T-helper 1 cell treated with Interleukin-12 subunit alpha and Interleukin-12 subunit beta and Interleukin-4 antibody, amounts not matched to agents 30 μg/mL and 1 μg/mL, for 36 hours (primary cell): ENCODE measurements at regions not wholly inside any gene's neighbourhood (a gene's known extent, or its start where the extent isn't known, plus 50 kb on each side); places are given as distances from the start of the nearest gene placed in this dataset.
"Not testable (repeated sequence)": the region's sequence is repeated elsewhere in the genome, so short reads cannot be mapped to it uniquely, and the experiment has no call there.

Experiments
- H3K27ac Mint-ChIP-seq: one replicate; pipeline ENCODE4 v1.8.0; 2021; ENCODE audit warnings: mild to moderate bottlenecking, mixed read lengths
- H3K27me3 Mint-ChIP-seq: one replicate; pipeline ENCODE4 v1.8.0; 2021; ENCODE audit warnings: low read depth, mixed read lengths
- H3K36me3 Mint-ChIP-seq: one replicate; pipeline ENCODE4 v1.8.0; 2021; ENCODE audit warnings: low read depth, mixed read lengths
- H3K4me1 Mint-ChIP-seq: one replicate; pipeline ENCODE4 v1.8.0; 2021; ENCODE audit warnings: low read depth, mixed read lengths
- H3K4me3 Mint-ChIP-seq: one replicate; pipeline ENCODE4 v1.8.0; 2021; ENCODE audit warnings: mild to moderate bottlenecking, moderate library complexity, mixed read lengths
- H3K9me3 Mint-ChIP-seq: one replicate; pipeline ENCODE4 v1.8.0; 2021; ENCODE audit warnings: mixed read lengths

DNA sequence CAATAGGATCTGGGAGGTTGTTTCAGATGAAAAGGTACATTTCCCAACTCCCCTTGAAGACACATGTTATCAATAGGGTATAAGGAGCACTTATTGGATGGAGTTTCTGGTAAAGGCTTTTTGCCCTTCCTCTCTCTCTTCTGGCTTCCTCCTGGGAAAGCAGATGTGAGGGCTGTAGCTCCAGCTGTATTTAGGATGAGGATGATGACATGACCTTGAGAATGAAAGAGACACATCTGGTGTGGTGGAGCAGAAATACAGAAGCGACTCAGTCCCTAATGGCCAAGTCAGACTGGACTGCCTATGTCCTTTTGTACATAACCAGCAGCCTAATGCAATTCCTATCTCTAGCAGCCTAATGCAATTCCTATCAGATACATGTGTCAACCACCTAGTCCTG is 100.9 kb upstream of the NXPH2 start:
- Mint-ChIP-seq H3K4me3 (no peak overlapping the region), H3K27me3 (no peaks in the 10 kb centered on the region), H3K4me1 (no peaks in the 10 kb centered on the region), H3K27ac (no peak overlapping the region), H3K36me3 (no peaks in the 10 kb centered on the region), H3K9me3 (no peaks in the 10 kb centered on the region)

DNA sequence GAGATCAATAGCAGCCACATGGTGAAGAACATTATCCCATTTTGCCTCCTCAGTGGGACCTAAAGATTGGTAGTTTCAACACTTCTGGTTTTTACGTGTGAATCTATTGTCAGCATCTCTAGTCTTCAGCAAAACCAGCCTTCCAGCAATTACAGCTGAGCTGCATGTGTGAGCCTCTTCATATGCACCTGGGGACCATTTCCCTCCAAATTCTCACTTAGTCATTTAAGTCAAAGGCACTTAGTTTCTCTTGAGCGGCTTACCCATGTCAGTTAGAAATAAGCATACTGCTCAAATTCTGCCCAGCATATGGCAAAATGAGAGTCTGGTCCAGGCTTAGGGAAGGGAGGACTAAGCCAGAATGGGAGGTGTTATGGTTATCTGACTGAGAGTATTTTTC is 99.7 kb upstream of the NXPH2 start:
- Mint-ChIP-seq H3K9me3 (no peaks in the 10 kb centered on the region), H3K27me3 (no peaks in the 10 kb centered on the region), H3K36me3 (no peaks in the 10 kb centered on the region), H3K4me3 (no peak overlapping the region), H3K27ac (no peak overlapping the region), H3K4me1 (no peaks in the 10 kb centered on the region)

DNA sequence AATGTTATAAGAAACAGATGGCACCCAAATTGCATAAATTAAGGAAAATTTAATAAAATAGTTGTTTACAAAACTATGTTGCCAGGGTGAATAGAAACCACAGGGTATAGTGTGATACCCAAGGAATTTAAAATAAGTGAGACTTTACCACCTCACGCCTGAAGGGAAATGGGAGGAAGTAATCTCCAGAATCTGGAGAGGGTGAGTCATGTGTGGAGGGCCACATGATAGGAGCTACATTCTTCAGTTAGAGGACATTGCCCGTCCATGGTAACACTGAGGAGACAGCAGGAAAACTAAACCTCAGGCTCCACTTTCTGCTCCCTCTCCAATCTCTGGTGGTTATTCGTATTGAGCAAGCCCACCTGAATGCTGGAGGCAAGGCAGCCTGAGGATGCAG is 97.2 kb upstream of the NXPH2 start:
- Mint-ChIP-seq H3K27ac (no peak overlapping the region), H3K4me1 (no peaks in the 10 kb centered on the region), H3K36me3 (no peaks in the 10 kb centered on the region), H3K27me3 (no peaks in the 10 kb centered on the region), H3K4me3 (no peak overlapping the region), H3K9me3 (no peaks in the 10 kb centered on the region)

DNA sequence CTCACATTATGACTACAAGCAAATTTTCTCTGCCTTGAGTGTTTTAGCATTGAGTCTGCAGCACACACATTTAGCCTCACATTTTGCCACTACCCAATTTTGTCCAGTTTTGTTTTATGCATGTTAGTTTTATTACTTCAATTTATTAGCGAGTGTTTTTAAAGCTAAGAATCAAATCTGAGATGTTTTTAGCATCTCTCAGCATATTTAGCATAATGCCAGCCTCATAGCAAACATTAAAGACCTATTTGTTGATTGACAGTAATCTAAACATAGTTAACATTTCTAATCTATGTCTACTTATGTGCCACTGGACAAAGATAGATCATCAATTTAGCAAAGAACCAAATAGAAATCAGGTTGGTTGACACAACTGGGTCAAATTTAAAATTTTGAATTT is 94.1 kb upstream of the NXPH2 start:
- no peaks in the 10 kb centered on the region for H3K36me3 Mint-ChIP-seq
- no peaks in the 10 kb centered on the region for H3K27me3 Mint-ChIP-seq
- H3K4me3 Mint-ChIP-seq = no peak overlapping the region
- H3K27ac Mint-ChIP-seq = no peak overlapping the region
- H3K4me1 Mint-ChIP-seq = no peaks in the 10 kb centered on the region
- no peaks in the 10 kb centered on the region for H3K9me3 Mint-ChIP-seq

DNA sequence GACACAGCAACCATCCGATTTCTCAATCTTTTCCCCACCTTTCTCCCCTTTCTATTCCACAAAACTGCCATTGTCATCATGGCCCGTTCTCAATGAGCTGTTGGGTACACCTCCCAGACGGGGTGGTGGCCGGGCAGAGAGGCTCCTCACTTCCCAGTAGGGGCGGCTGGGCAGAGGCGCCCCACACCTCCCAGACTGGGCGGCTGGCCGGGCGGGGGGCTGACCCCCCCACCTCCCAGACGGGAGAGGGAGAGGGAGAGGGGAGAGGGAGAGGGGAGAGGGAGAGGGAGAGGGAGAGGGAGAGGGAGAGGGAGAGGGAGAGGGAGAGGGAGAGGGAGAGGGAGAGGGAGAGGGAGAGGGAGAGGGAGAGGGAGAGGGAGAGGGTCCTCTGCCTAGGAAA is 91.9 kb upstream of the NXPH2 start:
- not testable (repeated sequence) for H3K9me3 Mint-ChIP-seq, H3K27me3 Mint-ChIP-seq, H3K27ac Mint-ChIP-seq, H3K36me3 Mint-ChIP-seq, H3K4me1 Mint-ChIP-seq, H3K4me3 Mint-ChIP-seq

DNA sequence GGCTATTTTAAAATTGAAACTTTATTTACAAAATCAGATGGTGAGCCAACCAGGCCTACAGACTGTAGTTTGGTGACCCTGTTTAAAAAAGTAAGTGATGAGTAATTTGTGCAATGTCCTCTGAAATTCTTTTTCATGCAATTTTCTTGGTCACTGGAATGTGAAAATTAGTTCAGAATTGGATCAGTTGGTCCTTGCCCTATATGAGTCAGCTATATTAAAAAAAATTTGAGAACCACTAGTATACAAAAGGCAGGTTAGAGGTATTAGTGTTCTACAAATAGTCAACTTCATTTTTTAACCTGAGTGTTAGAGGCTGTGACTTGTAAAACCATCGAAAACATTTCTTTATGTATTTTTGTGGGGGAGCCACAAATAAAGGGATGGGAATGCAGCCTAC is 91.1 kb upstream of the NXPH2 start:
- Mint-ChIP-seq H3K4me1 (no peaks in the 10 kb centered on the region), H3K27ac (no peak overlapping the region), H3K9me3 (no peaks in the 10 kb centered on the region)

DNA sequence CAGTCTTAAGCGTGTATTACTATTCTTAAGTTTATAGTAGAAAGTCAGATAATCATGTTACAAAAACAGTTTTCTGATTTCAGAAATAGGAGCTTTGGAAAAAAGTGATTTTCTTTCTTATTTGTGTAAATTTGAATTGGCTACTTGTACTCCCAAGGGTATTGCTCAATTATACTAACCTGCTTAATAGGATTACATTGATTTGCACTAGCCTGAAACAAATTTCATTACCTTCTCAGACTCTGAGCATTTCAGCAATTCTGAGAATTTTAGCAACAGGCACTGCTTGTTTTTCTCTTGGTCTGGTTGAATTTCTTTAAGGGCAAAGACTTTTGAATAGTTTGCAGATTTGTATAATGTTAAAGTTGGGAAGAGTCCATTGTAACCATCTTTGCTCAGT is 87.2 kb upstream of the NXPH2 start:
- Mint-ChIP-seq H3K4me3 (no peak overlapping the region), H3K36me3 (no peaks in the 10 kb centered on the region), H3K27ac (no peak overlapping the region), H3K4me1 (no peaks in the 10 kb centered on the region), H3K9me3 (no peaks in the 10 kb centered on the region), H3K27me3 (no peaks in the 10 kb centered on the region)

More for the DNA sequence above, 91.1 kb upstream of the NXPH2 start:
- Mint-ChIP-seq H3K27me3 (no peaks in the 10 kb centered on the region), H3K36me3 (no peaks in the 10 kb centered on the region), H3K4me3 (no peak overlapping the region)

- Mint-ChIP-seq H3K36me3 (no peaks in the 10 kb centered on the region), H3K27ac (no peak overlapping the region), H3K4me3 (no peak overlapping the region), H3K27me3 (no peaks in the 10 kb centered on the region), H3K9me3 (no peaks in the 10 kb centered on the region), H3K4me1 (no peaks in the 10 kb centered on the region)
Observed at GRCh38 chr2:138866797-138867196, 86.6 kb upstream of the NXPH2 start.

GRCh38 chr2:138853761-138854160 is 73.6 kb upstream of the NXPH2 start:
- Mint-ChIP-seq H3K27ac (no peak overlapping the region), H3K36me3 (no peaks in the 10 kb centered on the region), H3K9me3 (no peaks in the 10 kb centered on the region), H3K27me3 (no peaks in the 10 kb centered on the region), H3K4me1 (no peaks in the 10 kb centered on the region), H3K4me3 (no peak overlapping the region)

- no peaks in the 10 kb centered on the region for H3K4me1 Mint-ChIP-seq
- H3K36me3 Mint-ChIP-seq = no peaks in the 10 kb centered on the region
- H3K27me3 Mint-ChIP-seq = no peaks in the 10 kb centered on the region
- no peak overlapping the region for H3K4me3 Mint-ChIP-seq
- no peaks in the 10 kb centered on the region for H3K9me3 Mint-ChIP-seq
- H3K27ac Mint-ChIP-seq = no peak overlapping the region
Observed at GRCh38 chr2:138853296-138853695, 73.1 kb upstream of the NXPH2 start.

GRCh38 chr2:138846216-138846821 is 66.1 kb upstream of the NXPH2 start:
- Mint-ChIP-seq H3K4me1 (no peaks in the 10 kb centered on the region), H3K9me3 (no peaks in the 10 kb centered on the region), H3K36me3 (no peaks in the 10 kb centered on the region), H3K4me3 (no peak overlapping the region), H3K27ac (no peak overlapping the region), H3K27me3 (no peaks in the 10 kb centered on the region)

DNA sequence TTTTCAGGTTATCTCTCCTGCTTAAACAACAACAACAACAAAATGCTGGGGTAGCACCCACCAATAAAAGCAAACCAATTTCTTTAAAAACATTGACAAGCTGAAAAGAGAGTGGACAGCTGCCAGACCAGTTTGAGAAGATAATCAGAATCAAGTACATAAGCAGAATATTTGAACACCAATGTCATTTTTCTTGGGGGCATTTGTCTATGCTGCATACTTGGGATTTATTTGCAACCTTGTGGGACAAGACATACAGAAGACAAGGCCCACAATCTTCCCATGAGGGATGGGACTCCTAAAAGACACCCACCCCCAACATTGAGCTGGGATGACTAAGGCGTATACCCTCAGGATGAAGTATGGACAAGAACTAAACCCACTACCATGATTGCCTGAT is 62.2 kb upstream of the NXPH2 start:
- Mint-ChIP-seq H3K9me3 (no peaks in the 10 kb centered on the region), H3K36me3 (no peaks in the 10 kb centered on the region), H3K27ac (no peak overlapping the region), H3K4me1 (no peaks in the 10 kb centered on the region), H3K4me3 (no peak overlapping the region), H3K27me3 (no peaks in the 10 kb centered on the region)

DNA sequence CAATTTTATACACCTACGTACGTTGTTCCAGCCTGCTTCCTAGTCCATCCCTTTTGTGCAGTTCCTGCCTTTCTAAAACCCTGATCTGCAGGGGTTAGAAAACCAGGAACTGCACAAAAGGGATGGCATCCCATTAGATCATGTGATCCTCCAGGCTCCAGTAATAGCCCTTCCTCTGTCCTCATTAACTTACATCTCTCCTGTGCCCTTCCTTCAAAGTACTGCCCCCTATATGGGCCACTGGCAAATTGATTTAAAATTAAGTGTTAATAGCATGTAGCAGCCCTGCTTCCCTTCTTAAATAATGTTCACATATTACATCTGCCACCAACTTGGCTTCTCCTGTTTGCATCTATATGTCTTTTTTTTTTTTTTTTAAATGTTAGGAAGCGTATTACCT is 61.3 kb upstream of the NXPH2 start:
- Mint-ChIP-seq H3K4me3 (no peak overlapping the region), H3K4me1 (no peaks in the 10 kb centered on the region), H3K9me3 (no peaks in the 10 kb centered on the region), H3K27ac (no peak overlapping the region), H3K36me3 (no peaks in the 10 kb centered on the region), H3K27me3 (no peaks in the 10 kb centered on the region)

GRCh38 chr2:138838851-138839620 is 58.8 kb upstream of the NXPH2 start:
- Mint-ChIP-seq H3K9me3 (no peaks in the 10 kb centered on the region), H3K27ac (no peak overlapping the region), H3K27me3 (no peaks in the 10 kb centered on the region), H3K4me1 (no peaks in the 10 kb centered on the region), H3K36me3 (no peaks in the 10 kb centered on the region), H3K4me3 (no peak overlapping the region)

GRCh38 chr2:138831691-138832090 is 51.5 kb upstream of the NXPH2 start:
- no peaks in the 10 kb centered on the region for H3K36me3 Mint-ChIP-seq

More at GRCh38 chr2:138831691-138832090, 51.5 kb upstream of the NXPH2 start:
- Mint-ChIP-seq H3K27me3 (no peaks in the 10 kb centered on the region), H3K27ac (no peak overlapping the region), H3K4me3 (no peak overlapping the region), H3K9me3 (no peaks in the 10 kb centered on the region), H3K4me1 (no peaks in the 10 kb centered on the region)
